Transverse colon (tissue), 4 donors: ENCODE measurements at regions not wholly inside any gene's neighbourhood (a gene's known extent, or its start where the extent isn't known, plus 50 kb on each side); places are given as distances from the start of the nearest gene placed in this dataset.

Source experiments
- DNase-seq: peaks from one replicate; pipeline ENCODE4 v3.0.0-alpha.2; 2019
- H3K27ac ChIP-seq, 4 donors: fragments of 200-600 bp; sonication (generic); 2 replicates each; pipeline ENCODE4 v1.5.1; 2016 to 2018; ENCODE audit warnings: inconsistent platforms in 4 of 4
- H3K27me3 ChIP-seq: fragments of 200-600 bp; sonication (generic); 2 replicates; pipeline ENCODE4 v1.5.1; 2017; ENCODE audit warnings: inconsistent platforms
- H3K36me3 ChIP-seq, 4 donors: fragments of 200-600 bp; sonication (generic); 2 replicates each; pipeline ENCODE4 v1.5.1; 2017 to 2019; ENCODE audit warnings: inconsistent platforms in 4 of 4
- H3K4me1 ChIP-seq, 4 donors: fragments of 200-600 bp; sonication (generic); 2 replicates each; pipeline ENCODE4 v1.5.1; 2017 to 2020; ENCODE audit warnings: inconsistent platforms in 4 of 4
- H3K4me3 ChIP-seq, 4 donors: fragments of 200-600 bp; sonication (generic); 1 replicate in 1 of 4; 2 replicates in 3 of 4; pipeline versions ENCODE4 v1.5.1 to v1.6.1; 2017 to 2019; ENCODE audit warnings: inconsistent platforms in 4 of 4
- H3K9me3 ChIP-seq, 2 donors: fragments of 200-600 bp; sonication (generic); 2 replicates each; pipeline ENCODE4 v1.5.1; 2017 to 2019; ENCODE audit warnings: inconsistent platforms in 2 of 2
- CTCF ChIP-seq, 5 experiments: fragments of 200-600 bp in 3 of 5; fragments of 450-650 bp in 2 of 5; sonication (generic) in 3 of 5; IDR thresholded peaks; 1 replicate in 2 of 5; 2 replicates in 3 of 5; pipeline ENCODE4 v1.5.1; 2016 to 2017; ENCODE audit warnings: antibody characterized with exemption in 5 of 5, inconsistent platforms in 3 of 5, mild to moderate bottlenecking in 2 of 5, moderate library complexity in 1 of 5
- EP300 ChIP-seq: sonication (generic); formaldehyde crosslinking; IDR thresholded peaks from one replicate; pipeline ENCODE4 v1.6.1; 2017; ENCODE audit warnings: antibody characterized with exemption, low read depth
- POLR2A ChIP-seq: fragments of 450-650 bp; IDR thresholded peaks from one replicate; pipeline ENCODE4 v1.6.1; 2016; ENCODE audit warnings: antibody characterized with exemption, mild to moderate bottlenecking, moderate library complexity
- POLR2AphosphoS5 ChIP-seq, 3 donors: sonication (generic); formaldehyde crosslinking; IDR thresholded peaks; one replicate each; pipeline ENCODE4 v1.6.1; 2016; ENCODE audit warnings: antibody characterized with exemption in 3 of 3
- WGBS, 2 donors: methylation state at CpG; one replicate each; pipeline ENCODE4 v1.1.5; 2018; ENCODE audit warnings: low coverage in 1 of 2; 5-methylcytosine and 5-hydroxymethylcytosine counted together
- in situ Hi-C, 4 donors: fragments of 200-750 bp; cut with MboI; loops; one replicate each; pipeline versions ENCODE4 v1.15.0 to v1.15.1; 2017; ENCODE audit warnings: low sequenced_read_pairs in 3 of 4, low pct_ligation_motif_present in 1 of 4, low pct_unique_long_range_greater_than_20kb in 1 of 4
- intact Hi-C: fragments of 100-400 bp; cut with DNase I; formaldehyde crosslinking; loops from one replicate; pipeline ENCODE4 v1.15.1; 2023; ENCODE audit warnings: low total_unique reads

GRCh38 chr5:113771483-113771882 lies 258.0 kb downstream of the YTHDC2 start:
- intact Hi-C loops: no loop called here
- WGBS, 2 donors: 77 to 90% methylated on average over 1 to 2 of the region's 2 CpGs
- H3K4me3 ChIP-seq: no peak overlapping the region
- no peak overlapping the region for H3K27ac ChIP-seq
- TF ChIP-seq EP300: no peak
- no peak for TF ChIP-seq CTCF (IDR thresholded peaks at IDR 0.05)
- no peak for TF ChIP-seq POLR2AphosphoS5 (IDR thresholded peaks at IDR 0.05)
- TF ChIP-seq POLR2A: no peak
- no peaks in the 10 kb centered on the region for H3K27me3 ChIP-seq
- peaks cover 9 to 12% of the 10 kb centered on the region in 2 donors for H3K9me3 ChIP-seq
- H3K36me3 ChIP-seq: no peaks in the 10 kb centered on the region
- no peaks in the 10 kb centered on the region for H3K4me1 ChIP-seq
- in situ Hi-C loops: no loop called here
- no peak for DNase-seq

DNA sequence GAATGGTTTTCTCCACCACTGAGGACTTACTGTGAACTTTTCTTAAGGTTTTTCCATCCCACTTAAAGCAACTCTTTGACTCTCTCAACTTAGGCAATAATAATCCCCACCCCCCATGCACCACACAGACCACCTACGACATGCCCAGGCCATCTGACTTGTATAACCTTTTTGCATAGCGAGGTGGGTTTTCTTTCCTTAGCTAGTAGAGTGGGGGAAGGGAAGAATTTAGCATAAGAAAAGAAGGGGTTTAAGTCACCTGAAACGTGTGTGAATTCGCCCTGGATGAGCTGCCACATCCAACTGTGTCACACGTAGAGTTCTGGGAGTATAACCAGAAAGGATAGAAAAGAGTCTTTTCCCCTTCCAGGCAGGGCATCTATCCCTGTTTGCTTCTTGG lies 262.7 kb downstream of the YTHDC2 start:
- Histone ChIP-seq H3K27me3 (no peaks in the 10 kb centered on the region), H3K36me3 (no peaks in the 10 kb centered on the region), H3K9me3 (no peaks in the 10 kb centered on the region), H3K4me1 (no peaks in the 10 kb centered on the region), H3K4me3 (no peak overlapping the region), H3K27ac (no peak overlapping the region)
- no peak for DNase-seq
- 78% methylated on average over 5 of the region's 5 CpGs; no CpG with 5 or more reads in 1 of the 2 donors for WGBS, 2 donors
- intact Hi-C loops: no loop called here
- TF ChIP-seq POLR2AphosphoS5 (IDR thresholded peaks at IDR 0.05) (no peak), POLR2A (no peak), EP300 (no peak), CTCF (IDR thresholded peaks at IDR 0.05) (no peak)
- in situ Hi-C loops: no loop called here

DNA sequence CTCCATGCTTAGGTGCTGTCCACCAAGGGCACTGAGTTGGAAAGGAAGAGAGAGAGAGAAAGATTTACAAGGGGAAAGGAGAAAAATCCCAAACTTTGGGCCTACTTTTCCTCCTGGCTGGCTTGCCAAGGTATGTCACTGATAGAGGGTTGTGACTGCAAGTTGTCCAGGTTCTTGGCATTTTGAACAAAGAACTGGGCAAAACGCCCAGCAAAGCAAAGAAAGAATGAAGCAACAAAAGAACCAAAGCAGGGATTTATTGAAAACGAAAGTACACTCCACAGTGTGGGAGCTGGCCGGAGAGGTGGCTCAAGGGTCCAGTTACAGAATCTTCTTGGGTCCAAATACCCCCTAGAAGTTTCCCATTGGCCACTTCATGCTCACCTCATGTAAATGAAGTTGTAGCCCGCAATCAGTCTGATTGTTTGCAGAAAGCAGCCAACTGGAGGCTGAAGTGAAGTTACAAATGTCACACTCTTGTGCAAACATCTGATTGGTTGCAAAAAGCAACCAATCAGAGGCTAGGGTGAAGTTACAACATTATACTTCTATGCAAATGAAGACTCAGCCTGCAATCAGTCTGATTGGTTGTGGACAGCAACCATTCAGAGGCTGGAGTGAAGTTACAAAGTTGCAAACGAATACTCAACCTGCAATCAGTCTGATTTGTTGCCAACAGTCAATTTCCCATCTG lies 263.5 kb downstream of the YTHDC2 start:
- WGBS, 2 donors: 47 to 61% methylated on average over 5 of the region's 5 CpGs
- in situ Hi-C loops: no loop called here
- no peak for TF ChIP-seq POLR2AphosphoS5 (IDR thresholded peaks at IDR 0.05)
- TF ChIP-seq POLR2A: no peak
- TF ChIP-seq CTCF (IDR thresholded peaks at IDR 0.05): no peak
- no peak for TF ChIP-seq EP300
- intact Hi-C loops: no loop called here
- Histone ChIP-seq H3K4me1 (no peaks in the 10 kb centered on the region), H3K4me3 (no peak overlapping the region), H3K27me3 (no peaks in the 10 kb centered on the region), H3K36me3 (no peaks in the 10 kb centered on the region), H3K9me3 (no peaks in the 10 kb centered on the region), H3K27ac (no peak overlapping the region)
- no peak for DNase-seq

DNA sequence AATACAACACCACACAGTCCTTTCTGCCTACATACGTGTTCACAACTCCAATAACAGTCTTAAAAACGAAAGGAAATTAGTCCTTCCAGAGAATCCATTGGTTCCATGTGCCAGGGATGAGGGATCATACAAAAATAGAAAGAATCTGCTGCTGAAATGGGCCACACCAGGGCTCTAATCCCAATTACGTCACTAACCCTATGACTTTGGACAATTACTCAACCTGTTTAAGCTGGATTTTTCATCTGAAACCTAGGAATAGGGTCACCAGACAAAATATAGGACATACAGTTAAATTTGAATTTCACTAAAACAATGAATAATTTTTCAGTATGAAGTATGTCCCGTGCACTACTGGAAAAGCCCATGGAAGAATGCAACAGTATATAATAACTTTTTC lies 264.7 kb downstream of the YTHDC2 start:
- H3K4me1 ChIP-seq: no peaks in the 10 kb centered on the region
- H3K9me3 ChIP-seq: no peaks in the 10 kb centered on the region
- H3K27me3 ChIP-seq: no peaks in the 10 kb centered on the region
- TF ChIP-seq POLR2A (no peak), CTCF (IDR thresholded peaks at IDR 0.05) (no peak), EP300 (no peak), POLR2AphosphoS5 (IDR thresholded peaks at IDR 0.05) (no peak)
- WGBS, 2 donors: 71 to 80% methylated on average over 2 to 4 of the region's 4 CpGs
- H3K4me3 ChIP-seq: no peak overlapping the region
- in situ Hi-C loops: no loop called here
- H3K27ac ChIP-seq: no peak overlapping the region
- H3K36me3 ChIP-seq: no peaks in the 10 kb centered on the region
- no peak for DNase-seq
- intact Hi-C loops: no loop called here
